NB4 (cell line): ENCODE measurements at regions not wholly inside any gene's neighbourhood (a gene's known extent, or its start where the extent isn't known, plus 50 kb on each side); places are given as distances from the start of the nearest gene placed in this dataset.

ENCODE experiments used
- CTCF ChIP-seq: IDR thresholded peaks from one replicate; pipeline ENCODE4 v1.5.1; 2012; ENCODE audit warnings: low read depth, low read length
- MAX ChIP-seq: IDR thresholded peaks from 2 replicates; pipeline ENCODE4 v1.6.1; 2011; ENCODE audit warnings: low read depth, low read length
- MYC ChIP-seq: IDR thresholded peaks from 2 replicates; pipeline ENCODE4 v1.6.1; 2011; ENCODE audit warnings: low read depth, low read length
- POLR2A ChIP-seq: IDR thresholded peaks from 2 replicates; pipeline ENCODE4 v1.6.1; 2011; ENCODE audit warnings: mild to moderate bottlenecking; ENCODE audit not compliant: insufficient read length; ENCODE audit errors: extremely low read depth

DNA sequence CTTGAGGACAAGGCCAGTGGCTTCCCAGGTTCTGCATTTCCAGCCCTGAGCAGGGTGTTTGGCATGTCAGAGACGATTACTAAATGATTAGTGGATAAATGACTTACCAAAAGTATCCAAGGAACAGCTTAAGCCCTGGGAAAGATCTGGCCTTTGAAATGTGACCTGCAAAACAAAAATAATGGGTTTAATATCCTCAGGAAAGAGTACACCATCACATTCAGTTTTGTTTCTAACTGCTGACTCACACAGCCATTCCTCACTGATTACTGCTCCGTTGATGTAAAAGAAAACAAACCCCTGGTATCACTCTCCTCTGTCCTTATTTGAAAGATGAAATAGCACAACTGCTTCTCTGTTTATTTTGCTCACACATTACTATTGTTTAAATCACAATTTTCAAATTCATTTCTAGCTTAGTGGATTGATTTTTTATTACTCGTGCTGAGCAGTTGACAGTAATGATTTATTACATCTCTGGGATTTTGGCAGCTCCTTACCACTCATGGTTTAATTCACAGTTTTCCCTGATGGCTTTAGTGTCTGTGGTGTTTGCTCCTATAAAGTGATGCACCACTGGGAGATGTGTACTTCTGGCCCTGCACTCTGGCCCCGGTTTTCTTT lies 117.0 kb downstream of the CBLL2 start:
- TF ChIP-seq CTCF (no peak), POLR2A (no peak), MAX (no peak), MYC (no peak)
